Sigmoid colon (tissue), 6 donors: ENCODE measurements at regions not wholly inside any gene's neighbourhood (a gene's known extent, or its start where the extent isn't known, plus 50 kb on each side); places are given as distances from the start of the nearest gene placed in this dataset.
"Not testable (repeated sequence)": the region's sequence is repeated elsewhere in the genome, so short reads cannot be mapped to it uniquely, and the experiment has no call there.

Experiments used
- DNase-seq: peaks from one replicate; pipeline ENCODE4 v3.0.0-alpha.2; 2019
- H3K27ac ChIP-seq, 4 donors: fragments of 200-600 bp; sonication (generic); one replicate each; pipeline ENCODE4 v1.5.1; 2016 to 2019; ENCODE audit warnings: mild to moderate bottlenecking in 1 of 4
- H3K27me3 ChIP-seq, 3 donors: fragments of 200-600 bp; sonication (generic); one replicate each; pipeline ENCODE4 v1.5.1; 2019; ENCODE audit warnings: mild to moderate bottlenecking in 1 of 3
- H3K36me3 ChIP-seq, 4 donors: fragments of 200-600 bp; sonication (generic); one replicate each; pipeline ENCODE4 v1.5.1; 2016 to 2019
- H3K4me1 ChIP-seq, 4 donors: fragments of 200-600 bp; sonication (generic); one replicate each; pipeline ENCODE4 v1.5.1; 2017 to 2019
- H3K4me3 ChIP-seq, 4 donors: fragments of 200-600 bp; sonication (generic); one replicate each; pipeline ENCODE4 v1.5.1; 2017 to 2019; ENCODE audit warnings: mild to moderate bottlenecking in 2 of 4, moderate library complexity in 1 of 4
- H3K9me3 ChIP-seq, 4 donors: fragments of 200-600 bp in 3 of 4; sonication (generic) in 3 of 4; one replicate each; pipeline versions ENCODE4 v1.5.1 to v1.6.1; 2013 to 2019
- CTCF ChIP-seq, 4 experiments: fragments of 450-650 bp in 3 of 4; fragments of 200-600 bp in 1 of 4; IDR thresholded peaks; one replicate each; pipeline ENCODE4 v1.5.1; 2016 to 2019; ENCODE audit warnings: antibody characterized with exemption in 4 of 4, mild to moderate bottlenecking in 3 of 4, moderate library complexity in 2 of 4
- EP300 ChIP-seq, 4 donors: sonication (generic); formaldehyde crosslinking; IDR thresholded peaks; one replicate each; pipeline ENCODE4 v1.6.1; 2017; ENCODE audit warnings: antibody characterized with exemption in 4 of 4
- POLR2A ChIP-seq, 2 donors: fragments of 450-650 bp; IDR thresholded peaks; one replicate each; pipeline ENCODE4 v1.6.1; 2016; ENCODE audit warnings: antibody characterized with exemption in 2 of 2, mild to moderate bottlenecking in 2 of 2, moderate library complexity in 2 of 2
- POLR2AphosphoS5 ChIP-seq, 4 donors: sonication (generic); formaldehyde crosslinking; IDR thresholded peaks; one replicate each; pipeline ENCODE4 v1.6.1; 2017; ENCODE audit warnings: antibody characterized with exemption in 4 of 4
- WGBS, 2 donors: extraction: QIAGEN DNeasy Blood & Tissue Kit; methylation state at CpG; one replicate each; pipeline ENCODE4 v1.1.7; 2013; 5-methylcytosine and 5-hydroxymethylcytosine counted together
- intact Hi-C: fragments of 100-400 bp; cut with DNase I; formaldehyde crosslinking; loops from one replicate; pipeline ENCODE4 v1.15.1; 2023
- donor health status: healthy with polysubstance abuse.
- donor health status: healthy.

- DNase-seq, result no peak
- Histone ChIP-seq H3K27me3 (no peaks in the 10 kb centered on the region), H3K36me3 (no peaks in the 10 kb centered on the region), H3K27ac (no peak overlapping the region), H3K4me3 (no peak overlapping the region), H3K4me1 (no peaks in the 10 kb centered on the region), H3K9me3 (no peaks in the 10 kb centered on the region)
- WGBS, 2 donors, result 78 to 85% methylated on average over 50 of the region's 50 CpGs
- intact Hi-C loops, result no loop called here
- no peak for TF ChIP-seq POLR2A (IDR thresholded peaks at IDR 0.05)
- no peak for TF ChIP-seq CTCF (IDR thresholded peaks at IDR 0.05)
- no peak for TF ChIP-seq EP300 (IDR thresholded peaks at IDR 0.05)
- TF ChIP-seq POLR2AphosphoS5 (IDR thresholded peaks at IDR 0.05), result no peak
Observed at GRCh38 chr2:131753640-131754561, 226.2 kb downstream of the CCDC74A start.

GRCh38 chr2:131754929-131755720 lies 227.4 kb downstream of the CCDC74A start:
- no peaks in the 10 kb centered on the region for H3K4me1 ChIP-seq
- DNase-seq, result no peak
- no peak for TF ChIP-seq POLR2A (IDR thresholded peaks at IDR 0.05)
- TF ChIP-seq EP300 (IDR thresholded peaks at IDR 0.05), result no peak
- TF ChIP-seq CTCF (IDR thresholded peaks at IDR 0.05), result no peak
- TF ChIP-seq POLR2AphosphoS5 (IDR thresholded peaks at IDR 0.05), result no peak
- H3K27me3 ChIP-seq, result no peaks in the 10 kb centered on the region
- H3K27ac ChIP-seq, result no peak overlapping the region
- intact Hi-C loops, result no loop called here
- WGBS, 2 donors, result 86 to 88% methylated on average over 41 of the region's 41 CpGs
- H3K4me3 ChIP-seq, result no peak overlapping the region
- H3K9me3 ChIP-seq, result no peaks in the 10 kb centered on the region
- H3K36me3 ChIP-seq, result no peaks in the 10 kb centered on the region

- no peak overlapping the region for H3K27ac ChIP-seq
- 88% methylated on average over 39 to 40 of the region's 40 CpGs for WGBS, 2 donors
- no peaks in the 10 kb centered on the region for H3K9me3 ChIP-seq
- TF ChIP-seq CTCF (IDR thresholded peaks at IDR 0.05) (no peak), POLR2A (IDR thresholded peaks at IDR 0.05) (no peak), POLR2AphosphoS5 (IDR thresholded peaks at IDR 0.05) (no peak), EP300 (IDR thresholded peaks at IDR 0.05) (no peak)
- no peak overlapping the region for H3K4me3 ChIP-seq
- H3K27me3 ChIP-seq, result no peaks in the 10 kb centered on the region
- intact Hi-C loops, result no loop called here
- no peaks in the 10 kb centered on the region for H3K36me3 ChIP-seq
- no peak for DNase-seq
- H3K4me1 ChIP-seq, result no peaks in the 10 kb centered on the region
Observed at GRCh38 chr2:131756141-131756907, 228.6 kb downstream of the CCDC74A start.

- 94 to 97% methylated on average over 4 of the region's 4 CpGs for WGBS, 2 donors
- DNase-seq, H3K36me3 ChIP-seq, H3K4me1 ChIP-seq, H3K9me3 ChIP-seq, intact Hi-C loops, H3K27me3 ChIP-seq, H3K4me3 ChIP-seq, H3K27ac ChIP-seq: not testable (repeated sequence)
Observed at GRCh38 chr2:131758941-131759340, 231.3 kb downstream of the CCDC74A start.

- 81 to 82% methylated on average over 10 of the region's 10 CpGs for WGBS, 2 donors
- DNase-seq, H3K9me3 ChIP-seq, H3K4me1 ChIP-seq, intact Hi-C loops, H3K4me3 ChIP-seq, H3K27ac ChIP-seq, H3K36me3 ChIP-seq, H3K27me3 ChIP-seq: not testable (repeated sequence)
Observed at GRCh38 chr2:131774955-131775555, 247.4 kb downstream of the CCDC74A start.

GRCh38 chr2:131775903-131776506 lies 248.3 kb downstream of the CCDC74A start:
- intact Hi-C loops, result not testable (repeated sequence)

GRCh38 chr2:131780446-131780845 lies 252.8 kb downstream of the CCDC74A start:
- H3K27me3 ChIP-seq, H3K27ac ChIP-seq, H3K36me3 ChIP-seq, DNase-seq, intact Hi-C loops, H3K4me3 ChIP-seq, H3K4me1 ChIP-seq, H3K9me3 ChIP-seq: not testable (repeated sequence)
- 89 to 90% methylated on average over 5 of the region's 5 CpGs for WGBS, 2 donors

More at GRCh38 chr2:131775903-131776506, 248.3 kb downstream of the CCDC74A start:
- not testable (repeated sequence) for H3K27me3 ChIP-seq, H3K36me3 ChIP-seq, H3K4me1 ChIP-seq, H3K9me3 ChIP-seq, H3K27ac ChIP-seq, H3K4me3 ChIP-seq, DNase-seq
- 75 to 77% methylated on average over 12 of the region's 12 CpGs for WGBS, 2 donors
